K562 (cell line): ENCODE measurements at regions not wholly inside any gene's neighbourhood (a gene's known extent, or its start where the extent isn't known, plus 50 kb on each side); places are given as distances from the start of the nearest gene placed in this dataset.

Experiments used
- ATAC-seq: fragments of 200-7000 bp; cut with Tn5 transposase; 3 replicates; pipeline ENCODE4 v1.9.1; 2020; ENCODE audit warnings: moderate library complexity
- BruUV-seq: library from RNA; stranded (reverse); fragments of 400-500 nt; replicated peaks from 2 replicates; lab custom pipeline; 2021; lab: Mats Ljungman, UMichigan
- CTCF ChIA-PET: fragments of 300-600 bp; formaldehyde crosslinking; extraction: SDS; loops from one replicate; lab custom pipeline; 2021; ENCODE audit warnings: low intra/inter-chr PET ratio; lab: Yijun Ruan, JAX
- POLR2A ChIA-PET: fragments of 300-600, 350-650 bp; sonication (Branson Sonifier 250); formaldehyde crosslinking; extraction: SDS; loops from one replicate; lab custom pipeline; 2021; ENCODE audit warnings: antibody characterized with exemption, inconsistent platforms; lab: Yijun Ruan, JAX
- DNase-seq, 4 experiments: peaks; one replicate each; pipeline versions ENCODE4 v3.0.0 to v3.0.0-alpha.2; 2011 to 2018; ENCODE audit warnings: low spot score in 3 of 4, mixed read lengths in 3 of 4; ENCODE audit errors: extremely low read depth in 1 of 4
- FAIRE-seq: peaks from 2 replicates; lab custom pipeline; 2011; peaks lifted over from hg19 to GRCh38; lab: Jason Lieb, UNC
- H2AFZ ChIP-seq: 2 replicates; pipeline ENCODE4 v1.6.0; 2011; ENCODE audit warnings: low read depth, low read length, control low read depth, inconsistent platforms
- H3K27ac ChIP-seq: fragments of 200-600 bp; 3 replicates; pipeline ENCODE4 v1.8.0; 2011; ENCODE audit warnings: low read depth, mild to moderate bottlenecking, control low read depth, inconsistent platforms, low read length, moderate library complexity, mixed read lengths; ENCODE audit errors: extremely low read depth
- H3K27me3 ChIP-seq, 2 experiments: fragments of 300-600 bp in 1 of 2; 2 replicates in 1 of 2; 3 replicates in 1 of 2; pipeline versions ENCODE4 v1.6.0 to v1.8.0; 2011; ENCODE audit warnings: inconsistent platforms in 2 of 2, low read length in 2 of 2, mild to moderate bottlenecking in 1 of 2, mixed read lengths in 1 of 2, moderate library complexity in 1 of 2; ENCODE audit not compliant: control insufficient read depth in 2 of 2, insufficient read depth in 2 of 2
- H3K36me3 ChIP-seq: fragments of 300-600 bp; 3 replicates; pipeline ENCODE4 v1.8.0; 2011; ENCODE audit warnings: mild to moderate bottlenecking, low read length, inconsistent platforms; ENCODE audit not compliant: control insufficient read depth, insufficient read depth
- H3K4me1 ChIP-seq, 2 experiments: fragments of 200-600 bp in 1 of 2; replicated peaks in 1 of 2; 2 replicates in 1 of 2; 3 replicates in 1 of 2; pipeline versions ENCODE4 v1.5.1 to v1.8.0; 2011; ENCODE audit warnings: inconsistent platforms in 2 of 2, low read length in 2 of 2, mild to moderate bottlenecking in 1 of 2, mixed read lengths in 1 of 2, moderate library complexity in 1 of 2; ENCODE audit not compliant: control insufficient read depth in 2 of 2, insufficient read depth in 2 of 2
- H3K4me2 ChIP-seq: 2 replicates; pipeline ENCODE4 v1.6.1; 2011; ENCODE audit warnings: low read length, control low read depth, inconsistent platforms, mixed read lengths; ENCODE audit not compliant: insufficient read depth
- H3K4me3 ChIP-seq: fragments of 200-600 bp; sonication (generic), shearing (Covaris generic); 2 replicates; pipeline ENCODE4 v1.5.1; 2016; ENCODE audit warnings: control low read depth, inconsistent platforms
- H3K79me2 ChIP-seq: fragments of 200-600 bp; 3 replicates; pipeline ENCODE4 v1.8.0; 2011; ENCODE audit warnings: low read length, inconsistent platforms; ENCODE audit not compliant: control insufficient read depth, insufficient read depth
- H3K9ac ChIP-seq, 2 experiments: 2 replicates each; pipeline versions ENCODE4 v1.6.0 to v1.6.1; 2011; ENCODE audit warnings: low read depth in 2 of 2, low read length in 2 of 2, control low read depth in 1 of 2, inconsistent platforms in 1 of 2, mild to moderate bottlenecking in 1 of 2, mixed read lengths in 1 of 2; ENCODE audit not compliant: insufficient read depth in 1 of 2
- H3K9me1 ChIP-seq: one replicate; pipeline ENCODE4 v1.6.0; 2011; ENCODE audit warnings: inconsistent platforms, mild to moderate bottlenecking, low read length, moderate library complexity; ENCODE audit not compliant: control insufficient read depth, insufficient read depth
- H3K9me3 ChIP-seq: replicated peaks from 2 replicates; pipeline ENCODE4 v1.5.1; 2011; ENCODE audit warnings: low read depth, low read length, inconsistent platforms; ENCODE audit not compliant: control insufficient read depth, insufficient read depth
- H4K20me1 ChIP-seq: replicated peaks from 2 replicates; pipeline ENCODE4 v1.6.1; 2011; ENCODE audit warnings: low read length, inconsistent platforms, mixed read lengths; ENCODE audit not compliant: control insufficient read depth, insufficient read depth
- C11orf30 ChIP-seq: fragments of 450-650 bp; IDR thresholded peaks from 2 replicates; pipeline ENCODE4 v1.6.1; 2016; ENCODE audit warnings: low read depth, mild to moderate bottlenecking
- E4F1 ChIP-seq: fragments of 250-450 bp; sonication (Bioruptor Pico); IDR thresholded peaks from 2 replicates; pipeline ENCODE4 v1.5.0; 2021; ENCODE audit warnings: mild to moderate bottlenecking, borderline replicate concordance
- EZH2 ChIP-seq: IDR thresholded peaks from 2 replicates; pipeline ENCODE4 v1.6.1; 2012; ENCODE audit warnings: low read depth, mild to moderate bottlenecking, inconsistent platforms, low read length, borderline replicate concordance
- FOS ChIP-seq: IDR thresholded peaks from 3 replicates; pipeline ENCODE4 v1.6.1; 2011; ENCODE audit not compliant: insufficient read length; ENCODE audit errors: extremely low read depth
- HES1 ChIP-seq: fragments of 450-650 bp; IDR thresholded peaks from 2 replicates; pipeline ENCODE4 v1.6.1; 2016; ENCODE audit warnings: low read depth, mild to moderate bottlenecking, moderate library complexity
- MCM5 ChIP-seq: fragments of 450-650 bp; IDR thresholded peaks from 2 replicates; pipeline ENCODE4 v1.6.1; 2016; ENCODE audit warnings: low read depth
- NFE2 ChIP-seq: IDR thresholded peaks from 2 replicates; pipeline ENCODE4 v1.6.1; 2014; ENCODE audit warnings: antibody characterized with exemption, low read depth
- NFRKB ChIP-seq: fragments of 450-650 bp; IDR thresholded peaks from 2 replicates; pipeline ENCODE4 v1.6.1; 2016; ENCODE audit warnings: low read depth
- PTRF ChIP-seq: fragments of 450-650 bp; IDR thresholded peaks from 2 replicates; pipeline ENCODE4 v1.6.1; 2016; ENCODE audit warnings: mild to moderate bottlenecking, missing genetic modification characterization, missing compliant biosample characterization
- SMARCE1 ChIP-seq: fragments of 450-650 bp; IDR thresholded peaks from 2 replicates; pipeline ENCODE4 v1.7.1; 2016; ENCODE audit warnings: mild to moderate bottlenecking
- SRSF9 ChIP-seq: fragments of 200-400 bp; formaldehyde crosslinking; IDR thresholded peaks from 2 replicates; pipeline ENCODE4 v1.6.1; 2017; ENCODE audit warnings: low read depth, low read length, borderline replicate concordance
- TFE3 ChIP-seq: fragments of 450-650 bp; formaldehyde crosslinking; IDR thresholded peaks from 2 replicates; pipeline ENCODE4 v1.4.0; 2020; ENCODE audit warnings: mild to moderate bottlenecking, mixed read lengths
- ZNF140 ChIP-seq: fragments of 250-450 bp; sonication (Bioruptor Pico); IDR thresholded peaks from 2 replicates; pipeline ENCODE4 v1.8.0; 2021; ENCODE audit warnings: moderate library complexity, mild to moderate bottlenecking, inconsistent platforms
- ZNF77 ChIP-seq: fragments of 250-450 bp; sonication (Bioruptor Pico); IDR thresholded peaks from 2 replicates; pipeline ENCODE4 v1.5.0; 2020
- WGBS: fragments of 100-300 bp; shearing (Covaris generic); methylation state at CpG from one replicate; pipeline ENCODE4 v1.1.6; 2016; ENCODE audit warnings: low coverage, mixed read lengths; ENCODE audit not compliant: insufficient coverage; ENCODE audit errors: missing lambda C conversion rate; 5-methylcytosine and 5-hydroxymethylcytosine counted together
- in situ Hi-C: fragments of 300-500 bp; cut with MboI; formaldehyde crosslinking; loops from 4 replicates; pipeline ENCODE4 v1.15.0; 2018; ENCODE audit warnings: inconsistent platforms, mixed read lengths
- intact Hi-C: fragments of 100-400 bp; cut with micrococcal nuclease; formaldehyde crosslinking; loops from 2 replicates; pipeline ENCODE4 v1.14.2; 2022

- Histone ChIP-seq H4K20me1 (no peaks in the 10 kb centered on the region), H3K27ac (no peak overlapping the region), H3K9me1 (no peaks in the 10 kb centered on the region), H3K9me3 (no peaks in the 10 kb centered on the region; the same call in 1 of the 2 replicates), H3K36me3 (peaks cover 4% of the 10 kb centered on the region; the same call in 1 of the 3 replicates), H3K4me2 (no peak overlapping the region), H3K4me3 (no peak overlapping the region), H2AFZ (no peak overlapping the region), H3K79me2 (no peaks in the 10 kb centered on the region), H3K9ac (no peak overlapping the region), H3K4me1 (no peaks in the 10 kb centered on the region), H3K27me3 (no peaks in the 10 kb centered on the region)
- peak; percentile 59 for TF ChIP-seq TFE3 (CRISPR knock-in tag)
- TF ChIP-seq PTRF (tag), result no peak
- ATAC-seq, result no peak
- BruUV-seq, result no TSS peak
- FAIRE-seq, result no peak
- ChIA-PET POLR2A (no interaction called here), CTCF (no interaction called here)
- in situ Hi-C loops (no loop called here), intact Hi-C loops (no loop called here)
- 67% methylated on average over 2 of the region's 2 CpGs for whole genome bisulfite sequencing
- DNase-seq, result no peak
These were observed 494.2 kb downstream of the SOX5 start for GRCh38 chr12:23455283-23455682.

- ATAC-seq (no peak), DNase-seq (no peak), FAIRE-seq (no peak)
- H3K4me2 ChIP-seq, result no peak overlapping the region
- H3K27me3 ChIP-seq, result no peaks in the 10 kb centered on the region
- H3K9me1 ChIP-seq, result no peaks in the 10 kb centered on the region
- intact Hi-C loops (no loop called here), in situ Hi-C loops (no loop called here)
- H3K9ac ChIP-seq, result no peak overlapping the region
- CTCF ChIA-PET, result no interaction called here
- no peaks in the 10 kb centered on the region for H3K4me1 ChIP-seq
- WGBS, result 95% methylated on average over 2 of the region's 2 CpGs
- no peak overlapping the region for H3K4me3 ChIP-seq
- H3K9me3 ChIP-seq, result peaks cover 5% of the 10 kb centered on the region; the same call in 1 of the 2 replicates
- BruUV-seq, result no TSS peak
- H3K79me2 ChIP-seq, result no peaks in the 10 kb centered on the region
- POLR2A ChIA-PET, result interaction anchor here (1.1 kb wide), 1 partner anchor 12 kb away, joined by 3 read pairs; no protein-coding TSS in a partner anchor
- H3K27ac ChIP-seq, result no peak overlapping the region
- H3K36me3 ChIP-seq, result peaks cover 4% of the 10 kb centered on the region; the same call in 1 of the 3 replicates
- H2AFZ ChIP-seq, result no peak overlapping the region
- H4K20me1 ChIP-seq, result no peaks in the 10 kb centered on the region
- TF ChIP-seq NFRKB (no peak), ZNF77 (CRISPR knock-in tag) (no peak), EZH2 (no peak), HES1 (no peak), NFE2 (peak; percentile 38; the same call in 1 of the 2 replicates), SRSF9 (no peak), MCM5 (no peak), SMARCE1 (no peak), E4F1 (CRISPR knock-in tag) (no peak), C11orf30 (peak; percentile 61), FOS (no peak), ZNF140 (CRISPR knock-in tag) (no peak)
These were observed 490.8 kb downstream of the SOX5 start for GRCh38 chr12:23458640-23459039.
